MM.1S (cell line): ENCODE measurements at regions not wholly inside any gene's neighbourhood (a gene's known extent, or its start where the extent isn't known, plus 50 kb on each side); places are given as distances from the start of the nearest gene placed in this dataset.

Experiments
- DNase-seq: peaks from one replicate; pipeline ENCODE4 v3.0.0-alpha.2; 2015
- H2AFZ ChIP-seq: fragments of 300-600 bp; sonication (generic); 2 replicates; pipeline ENCODE4 v1.6.0; 2016; ENCODE audit warnings: antibody characterized with exemption, low read length
- H3F3A ChIP-seq: fragments of 300-600 bp; sonication (generic); 2 replicates; pipeline ENCODE4 v1.6.1; 2016; ENCODE audit warnings: mild to moderate bottlenecking, antibody characterized with exemption, low read length, moderate library complexity, mixed read lengths; ENCODE audit not compliant: insufficient read depth
- H3K27ac ChIP-seq: fragments of 300-600 bp; sonication (generic); 2 replicates; pipeline ENCODE4 v1.5.1; 2016; ENCODE audit warnings: mild to moderate bottlenecking, low read length
- H3K27me3 ChIP-seq: fragments of 300-600 bp; sonication (generic); replicated peaks from 2 replicates; pipeline ENCODE4 v1.6.0; 2016; ENCODE audit warnings: low read length; ENCODE audit not compliant: insufficient read depth
- H3K36me3 ChIP-seq: fragments of 300-600 bp; sonication (generic); replicated peaks from 2 replicates; pipeline ENCODE4 v1.6.1; 2016; ENCODE audit warnings: mild to moderate bottlenecking, low read length, mixed read lengths; ENCODE audit not compliant: insufficient read depth
- H3K4me1 ChIP-seq: fragments of 300-600 bp; sonication (generic); 2 replicates; pipeline ENCODE4 v1.6.1; 2016; ENCODE audit warnings: low read length, mixed read lengths
- H3K4me2 ChIP-seq: fragments of 300-600 bp; sonication (generic); 2 replicates; pipeline ENCODE4 v1.6.0; 2016; ENCODE audit warnings: low read depth, low read length
- H3K4me3 ChIP-seq: fragments of 300-600 bp; sonication (generic); 2 replicates; pipeline ENCODE4 v1.5.1; 2016; ENCODE audit warnings: low read length, mixed read lengths
- H3K79me2 ChIP-seq: fragments of 300-600 bp; sonication (generic); 2 replicates; pipeline ENCODE4 v1.6.1; 2016; ENCODE audit warnings: mixed run types, low read length, mixed read lengths
- H3K9ac ChIP-seq: fragments of 300-600 bp; sonication (generic); 2 replicates; pipeline ENCODE4 v1.6.1; 2016; ENCODE audit warnings: low read length, mixed read lengths
- H3K9me2 ChIP-seq: fragments of 300-600 bp; sonication (generic); replicated peaks from 2 replicates; pipeline ENCODE4 v1.6.1; 2016; ENCODE audit warnings: mild to moderate bottlenecking, low read length, mixed read lengths; ENCODE audit not compliant: insufficient read depth
- H3K9me3 ChIP-seq: fragments of 300-600 bp; sonication (generic); replicated peaks from 2 replicates; pipeline ENCODE4 v1.6.1; 2016; ENCODE audit warnings: mild to moderate bottlenecking, low read length, mixed read lengths; ENCODE audit not compliant: insufficient read depth
- H4K20me1 ChIP-seq: fragments of 300-600 bp; sonication (generic); 2 replicates; pipeline ENCODE4 v1.6.1; 2016; ENCODE audit warnings: mild to moderate bottlenecking, low read length, moderate library complexity, mixed read lengths; ENCODE audit not compliant: insufficient read depth
- EZH2 ChIP-seq: fragments of 300-600 bp; sonication (generic); optimal IDR thresholded peaks from 2 replicates; pipeline ENCODE3; 2017; ENCODE audit warnings: low read depth, mild to moderate bottlenecking, antibody characterized with exemption, low read length, mixed read lengths
- EZH2phosphoT487 ChIP-seq: fragments of 300-600 bp; sonication (generic); IDR thresholded peaks from 2 replicates; pipeline ENCODE4 v1.6.1; 2018; ENCODE audit warnings: antibody characterized with exemption, low read length
- TF ChIP-seq, protein P1 (sequence below): fragments of 300-600 bp; sonication (generic); IDR thresholded peaks from 2 replicates; pipeline ENCODE4 v1.5.1; 2016; ENCODE audit warnings: antibody characterized with exemption, low read length, mixed read lengths

DNA sequence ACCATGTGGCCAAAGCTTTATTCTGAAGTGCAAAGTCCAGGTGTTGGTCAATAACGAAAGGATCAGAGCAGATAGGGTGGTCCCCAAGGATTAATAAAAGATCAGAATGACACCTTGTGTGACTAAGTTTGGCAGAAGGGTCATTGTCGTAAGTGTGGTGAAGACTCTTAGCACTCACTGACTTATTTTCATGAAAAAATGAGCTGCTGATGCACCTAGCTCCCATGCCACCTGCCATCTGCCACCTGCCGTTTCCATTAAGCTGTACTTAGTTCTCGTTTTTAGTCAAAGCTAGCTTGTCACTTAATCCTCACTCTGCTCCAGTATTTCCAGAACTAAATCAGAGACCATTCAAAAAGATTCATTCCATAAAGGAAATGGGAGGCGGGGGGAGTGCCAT lies 112.6 kb downstream of the SEC16B start:
- no peaks in the 10 kb centered on the region for H3K4me1 ChIP-seq
- H2AFZ ChIP-seq: no peak overlapping the region
- no peak for DNase-seq

DNA sequence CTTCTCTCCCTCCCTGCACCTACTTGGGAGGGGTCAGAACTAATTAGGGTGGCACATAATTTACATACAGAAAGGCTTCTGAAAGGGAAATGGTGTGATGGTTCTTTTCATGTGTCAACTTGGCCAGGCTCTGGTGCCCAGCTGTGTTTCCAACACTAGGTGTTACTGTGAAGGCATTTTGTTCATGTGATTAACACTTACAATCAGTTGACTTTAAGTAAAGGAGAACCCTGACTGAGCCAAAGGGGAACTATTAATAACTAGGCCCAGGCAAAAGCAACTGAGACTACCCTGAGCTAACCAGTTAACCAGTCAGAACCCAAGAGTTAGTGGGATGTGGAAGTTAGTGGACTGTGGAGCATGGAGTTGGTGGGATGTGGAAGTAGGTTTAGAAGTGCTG lies 114.9 kb downstream of the SEC16B start:
- Histone ChIP-seq H3K9me3 (no peaks in the 10 kb centered on the region), H3K27me3 (no peaks in the 10 kb centered on the region), H2AFZ (no peak overlapping the region), H3K36me3 (no peaks in the 10 kb centered on the region), H3K27ac (no peak overlapping the region), H3K79me2 (no peaks in the 10 kb centered on the region), H4K20me1 (no peaks in the 10 kb centered on the region), H3K9me2 (no peaks in the 10 kb centered on the region), H3K4me1 (no peaks in the 10 kb centered on the region), H3K4me2 (no peak overlapping the region), H3K4me3 (no peak overlapping the region), H3K9ac (no peak overlapping the region), H3F3A (no peaks in the 10 kb centered on the region)
- no peak for DNase-seq
- TF ChIP-seq, protein P1, sequence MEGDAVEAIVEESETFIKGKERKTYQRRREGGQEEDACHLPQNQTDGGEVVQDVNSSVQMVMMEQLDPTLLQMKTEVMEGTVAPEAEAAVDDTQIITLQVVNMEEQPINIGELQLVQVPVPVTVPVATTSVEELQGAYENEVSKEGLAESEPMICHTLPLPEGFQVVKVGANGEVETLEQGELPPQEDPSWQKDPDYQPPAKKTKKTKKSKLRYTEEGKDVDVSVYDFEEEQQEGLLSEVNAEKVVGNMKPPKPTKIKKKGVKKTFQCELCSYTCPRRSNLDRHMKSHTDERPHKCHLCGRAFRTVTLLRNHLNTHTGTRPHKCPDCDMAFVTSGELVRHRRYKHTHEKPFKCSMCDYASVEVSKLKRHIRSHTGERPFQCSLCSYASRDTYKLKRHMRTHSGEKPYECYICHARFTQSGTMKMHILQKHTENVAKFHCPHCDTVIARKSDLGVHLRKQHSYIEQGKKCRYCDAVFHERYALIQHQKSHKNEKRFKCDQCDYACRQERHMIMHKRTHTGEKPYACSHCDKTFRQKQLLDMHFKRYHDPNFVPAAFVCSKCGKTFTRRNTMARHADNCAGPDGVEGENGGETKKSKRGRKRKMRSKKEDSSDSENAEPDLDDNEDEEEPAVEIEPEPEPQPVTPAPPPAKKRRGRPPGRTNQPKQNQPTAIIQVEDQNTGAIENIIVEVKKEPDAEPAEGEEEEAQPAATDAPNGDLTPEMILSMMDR: no peak
- TF ChIP-seq EZH2phosphoT487 (no peak), EZH2 (no peak)

More for the DNA sequence above, 112.6 kb downstream of the SEC16B start:
- no peak overlapping the region for H3K27ac ChIP-seq
- H3K27me3 ChIP-seq: no peaks in the 10 kb centered on the region
- H4K20me1 ChIP-seq: no peaks in the 10 kb centered on the region
- no peaks in the 10 kb centered on the region for H3F3A ChIP-seq
- H3K79me2 ChIP-seq: no peaks in the 10 kb centered on the region
- no peak for TF ChIP-seq EZH2phosphoT487
- TF ChIP-seq EZH2: no peak
- TF ChIP-seq, protein P1: no peak
- H3K9ac ChIP-seq: no peak overlapping the region
- no peaks in the 10 kb centered on the region for H3K9me3 ChIP-seq
- no peaks in the 10 kb centered on the region for H3K36me3 ChIP-seq
- no peak overlapping the region for H3K4me3 ChIP-seq
- H3K4me2 ChIP-seq: no peak overlapping the region
- H3K9me2 ChIP-seq: no peaks in the 10 kb centered on the region

DNA sequence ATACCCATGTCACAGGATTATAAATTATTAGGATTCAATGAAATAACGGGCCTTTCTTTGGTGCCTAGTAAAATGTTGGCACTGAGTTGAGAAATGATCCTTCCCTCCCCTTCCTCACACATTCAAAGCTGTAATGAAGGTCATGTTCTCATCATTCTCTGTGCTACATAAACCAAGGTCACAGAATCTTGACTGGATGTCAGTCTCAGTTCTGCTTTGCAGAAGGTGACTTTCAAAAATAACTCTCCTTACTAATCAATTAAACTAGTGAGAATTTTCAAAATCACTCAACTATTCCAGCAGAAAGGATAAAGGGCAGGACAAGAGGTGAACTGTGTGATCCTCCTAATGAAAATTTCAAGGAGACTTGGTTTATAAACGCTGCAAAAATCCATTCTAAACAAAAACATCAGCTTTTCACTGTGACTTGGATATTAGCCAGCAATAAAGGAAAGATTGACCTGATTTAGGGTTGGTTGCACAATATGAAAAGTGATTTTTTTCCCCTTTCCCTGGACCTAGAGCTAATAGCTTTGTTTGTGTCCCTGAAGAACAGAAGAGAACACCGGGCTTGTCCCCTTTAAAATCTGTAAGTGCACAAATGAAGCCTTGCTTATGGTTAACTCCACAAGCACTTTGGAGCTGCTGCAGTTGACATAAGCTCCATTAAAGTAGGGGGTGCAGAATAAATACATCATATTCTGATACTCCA lies 120.1 kb downstream of the SEC16B start:
- Histone ChIP-seq H3K9me2 (no peaks in the 10 kb centered on the region), H3K9ac (no peak overlapping the region), H3K79me2 (no peaks in the 10 kb centered on the region), H4K20me1 (no peaks in the 10 kb centered on the region), H3F3A (no peaks in the 10 kb centered on the region), H3K4me1 (no peaks in the 10 kb centered on the region), H3K27me3 (no peaks in the 10 kb centered on the region), H2AFZ (no peak overlapping the region), H3K4me3 (no peak overlapping the region), H3K27ac (no peak overlapping the region), H3K4me2 (no peak overlapping the region), H3K36me3 (no peaks in the 10 kb centered on the region), H3K9me3 (no peaks in the 10 kb centered on the region)
- TF ChIP-seq, protein P1: no peak
- TF ChIP-seq EZH2phosphoT487 (no peak), EZH2 (no peak)
- no peak for DNase-seq
